HG03520 (cell line): ENCODE measurements at regions not wholly inside any gene's neighbourhood (a gene's known extent, or its start where the extent isn't known, plus 50 kb on each side); places are given as distances from the start of the nearest gene placed in this dataset.
"Not testable (repeated sequence)": the region's sequence is repeated elsewhere in the genome, so short reads cannot be mapped to it uniquely, and the experiment has no call there.

Experiments
- ATAC-seq: cut with Tn5 transposase; IDR thresholded peaks from one replicate; pipeline ENCODE4 v1.9.1; 2021; ENCODE audit warnings: mild to moderate bottlenecking, moderate library complexity; ENCODE audit not compliant: unreplicated experiment

- ATAC-seq: no peak
These were observed 55.3 kb upstream of the NRBF2 start for GRCh38 chr10:63077800-63078199.

- ATAC-seq: no peak
These were observed 60.2 kb upstream of the NRBF2 start for GRCh38 chr10:63072951-63073350.

GRCh38 chr10:63071145-63071544, 62.0 kb upstream of the NRBF2 start:
- no peak for ATAC-seq

GRCh38 chr10:63069318-63069717, 63.8 kb upstream of the NRBF2 start:
- no peak for ATAC-seq

GRCh38 chr10:63068246-63068645, 64.9 kb upstream of the NRBF2 start:
- ATAC-seq: no peak

- ATAC-seq: no peak
These were observed 66.5 kb upstream of the NRBF2 start for GRCh38 chr10:63066606-63067005.

- no peak for ATAC-seq
These were observed 68.4 kb upstream of the NRBF2 start for GRCh38 chr10:63064706-63065105.

GRCh38 chr10:63058236-63058635, 74.9 kb upstream of the NRBF2 start:
- no peak for ATAC-seq

GRCh38 chr10:63057509-63057908, 75.6 kb upstream of the NRBF2 start:
- no peak for ATAC-seq

GRCh38 chr10:63055705-63056104, 77.4 kb upstream of the NRBF2 start:
- no peak for ATAC-seq

GRCh38 chr10:63054889-63055611, 78.1 kb upstream of the NRBF2 start:
- ATAC-seq: no peak

GRCh38 chr10:63052083-63052482, 81.0 kb upstream of the NRBF2 start:
- no peak for ATAC-seq

GRCh38 chr10:63042256-63042655, 90.9 kb upstream of the NRBF2 start:
- no peak for ATAC-seq

- ATAC-seq: not testable (repeated sequence)
These were observed 99.4 kb upstream of the NRBF2 start for GRCh38 chr10:63033616-63034185.

- ATAC-seq: no peak
These were observed 102.6 kb upstream of the NRBF2 start for GRCh38 chr10:63030536-63030935.

GRCh38 chr10:63027531-63027930, 105.6 kb upstream of the NRBF2 start:
- ATAC-seq: no peak

GRCh38 chr10:63021225-63021624, 111.9 kb upstream of the NRBF2 start:
- ATAC-seq: no peak

GRCh38 chr10:63013755-63014154, 119.4 kb upstream of the NRBF2 start:
- no peak for ATAC-seq

- no peak for ATAC-seq
These were observed 120.5 kb upstream of the NRBF2 start for GRCh38 chr10:63012623-63013022.

GRCh38 chr10:63010203-63010602, 122.9 kb upstream of the NRBF2 start:
- ATAC-seq: no peak

GRCh38 chr10:63008491-63008890, 124.6 kb upstream of the NRBF2 start:
- no peak for ATAC-seq

- no peak for ATAC-seq
These were observed 126.0 kb upstream of the NRBF2 start for GRCh38 chr10:63007112-63007511.

- ATAC-seq: no peak
These were observed 127.9 kb upstream of the NRBF2 start for GRCh38 chr10:63005246-63005645.
